ENCODE measurements at regions not wholly inside any gene's neighbourhood (a gene's known extent, or its start where the extent isn't known, plus 50 kb on each side); places are given as distances from the start of the nearest gene placed in this dataset.

DNA sequence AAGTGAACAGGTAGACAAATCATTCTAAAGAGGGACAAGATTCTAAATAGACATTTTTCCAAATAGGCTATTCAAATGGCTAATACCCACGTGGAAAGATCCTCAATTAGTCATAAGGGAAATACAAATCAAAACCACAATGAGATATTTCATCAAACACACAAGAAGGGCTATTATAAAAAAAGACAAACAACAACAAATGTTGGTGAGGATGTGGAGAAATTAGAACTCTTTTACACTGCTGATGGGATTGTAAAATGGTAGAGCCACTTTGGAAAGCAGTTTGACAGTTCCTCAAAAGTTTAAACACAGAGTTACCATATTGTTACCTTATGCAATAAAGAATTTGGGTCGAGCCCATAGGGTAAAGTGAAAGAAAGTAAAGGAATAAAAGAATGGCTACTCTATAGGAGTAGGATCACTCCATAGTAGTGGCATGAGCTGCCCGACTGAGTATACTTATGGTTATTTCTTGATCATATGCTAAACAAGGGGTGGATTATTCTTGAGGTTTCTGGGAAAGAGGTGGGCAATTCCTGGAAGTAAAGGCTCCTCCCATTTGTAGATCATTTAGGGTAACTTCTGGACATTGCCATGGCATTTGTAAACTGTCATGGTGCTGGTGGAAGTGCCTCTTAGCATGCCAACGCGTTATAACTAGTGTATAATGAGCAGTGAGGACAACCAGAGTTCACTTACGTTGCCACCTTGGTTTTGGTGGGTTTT, 58.9 kb upstream of the FAM9C start:
- DNase-seq (ENCODE audit: low read depth, low spot score): no peak

DNA sequence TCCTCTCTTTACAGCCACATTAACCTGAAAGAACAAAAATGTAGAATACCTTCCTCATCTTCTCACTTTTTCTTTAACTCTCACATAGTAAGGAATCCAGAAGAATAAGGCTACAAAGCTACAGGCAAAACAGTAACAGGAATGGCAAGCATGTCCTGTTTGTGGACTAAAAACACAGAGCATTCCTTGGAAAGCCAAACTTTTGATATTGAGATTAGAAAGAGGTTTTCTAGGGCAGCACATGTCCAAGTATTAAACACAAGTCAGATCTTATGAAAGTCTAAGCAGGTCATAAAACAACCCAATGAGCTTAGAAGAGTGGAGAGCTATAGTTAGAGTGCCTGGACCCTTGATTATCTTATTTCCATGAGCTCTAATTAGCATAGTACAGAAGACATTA, 58.2 kb upstream of the FAM9C start:
- DNase-seq (ENCODE audit: low read depth, low spot score): peak; percentile 47

DNA sequence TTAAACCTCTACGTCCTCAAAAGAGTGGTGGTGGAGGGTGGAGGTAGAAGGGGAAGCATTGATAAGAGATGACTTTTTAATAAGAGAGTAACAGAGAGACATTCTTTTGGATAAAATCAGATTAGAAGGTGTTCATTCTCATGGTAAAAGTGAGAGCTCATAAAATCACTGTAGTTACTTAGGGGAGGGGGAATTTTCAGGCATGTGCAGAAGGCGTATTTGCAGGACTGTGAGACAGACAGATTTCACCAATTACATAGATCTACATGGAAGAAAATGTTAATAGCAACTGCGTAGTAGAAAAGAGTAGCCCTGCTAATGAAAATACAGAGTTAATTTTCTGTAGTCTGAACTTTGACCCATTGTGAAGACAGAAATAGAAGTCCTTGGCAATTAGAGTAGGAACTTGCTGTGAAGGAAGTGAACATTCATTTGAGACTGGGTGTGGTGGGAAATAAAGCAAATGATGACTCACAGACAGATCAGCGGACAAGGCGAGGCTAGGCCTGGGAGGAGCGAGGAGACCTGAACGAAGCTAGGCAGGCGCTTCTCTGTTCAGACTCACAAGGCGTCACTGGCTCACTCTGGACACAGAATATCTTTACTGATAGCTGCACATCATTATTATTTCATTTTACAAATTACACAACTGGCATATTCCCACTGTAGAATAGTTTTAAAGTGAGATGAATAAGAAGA, 57.2 kb upstream of the FAM9C start:
- DNase-seq (ENCODE audit: low read depth, low spot score): peak; percentile 74

DNA sequence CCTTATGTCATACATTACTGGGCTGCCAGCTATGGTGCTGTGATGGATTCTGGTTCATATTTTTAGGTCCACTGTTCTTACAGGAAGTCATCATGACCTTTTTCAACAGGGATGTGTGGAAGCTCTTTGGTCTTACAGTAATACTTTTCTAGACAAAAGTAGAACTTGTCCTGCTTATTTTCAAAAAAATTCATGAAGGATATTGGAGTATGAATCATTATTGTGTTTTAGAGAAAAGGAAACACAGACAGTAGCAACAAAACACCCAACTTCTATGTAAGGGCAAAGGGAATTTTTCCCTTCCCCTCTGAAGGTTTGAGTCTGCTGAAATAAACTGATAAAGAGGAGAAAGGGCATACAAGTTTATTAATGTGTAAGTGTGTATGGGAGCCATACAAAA, 54.7 kb upstream of the FAM9C start:
- DNase-seq (ENCODE audit: low read depth, low spot score): no peak

DNA sequence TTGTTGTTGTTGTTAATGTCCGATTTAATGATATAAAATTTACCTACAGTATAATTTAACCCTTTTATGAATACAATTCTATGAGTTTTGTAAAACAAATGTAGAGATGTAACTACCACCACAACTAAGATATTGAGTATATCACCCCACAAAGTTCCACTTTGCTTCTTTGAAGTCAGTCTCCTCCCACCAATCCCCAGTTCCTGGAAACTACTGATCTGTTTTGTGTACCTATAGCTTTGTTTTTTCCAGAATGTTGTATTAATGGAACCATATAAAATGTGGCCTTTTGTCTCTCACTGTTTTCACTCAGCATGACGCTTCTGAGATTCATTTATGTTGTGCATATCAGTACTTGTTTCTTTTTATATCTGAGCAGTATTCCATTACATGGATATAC, 52.3 kb upstream of the FAM9C start:
- no peak for DNase-seq (ENCODE audit: low read depth, low spot score)

DNA sequence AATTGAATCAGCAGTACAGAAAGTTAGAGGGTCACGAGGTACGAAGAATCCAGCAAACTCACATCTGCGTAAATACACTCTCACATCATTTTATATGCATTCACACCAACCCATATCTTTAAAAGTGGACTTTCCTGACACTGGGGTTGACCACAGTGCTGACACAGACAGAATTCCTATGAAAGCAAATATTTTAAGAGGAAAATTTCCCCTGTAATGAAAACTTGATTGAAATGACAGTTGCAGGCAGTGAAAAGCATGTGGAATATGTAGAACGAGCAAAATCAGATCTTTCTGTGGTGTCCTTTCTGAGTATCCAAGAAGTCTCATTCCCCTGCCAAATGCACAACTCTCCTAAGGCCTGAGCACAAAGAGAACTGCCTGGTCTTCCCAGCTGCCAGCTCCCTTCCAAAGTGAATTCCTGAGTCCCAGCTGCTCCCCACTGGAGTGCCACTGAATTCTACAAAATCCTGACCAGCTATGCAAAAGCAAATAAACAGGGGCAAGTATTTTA, 50.5 kb upstream of the FAM9C start:
- DNase-seq (ENCODE audit: low read depth, low spot score): peak; percentile 41

DNA sequence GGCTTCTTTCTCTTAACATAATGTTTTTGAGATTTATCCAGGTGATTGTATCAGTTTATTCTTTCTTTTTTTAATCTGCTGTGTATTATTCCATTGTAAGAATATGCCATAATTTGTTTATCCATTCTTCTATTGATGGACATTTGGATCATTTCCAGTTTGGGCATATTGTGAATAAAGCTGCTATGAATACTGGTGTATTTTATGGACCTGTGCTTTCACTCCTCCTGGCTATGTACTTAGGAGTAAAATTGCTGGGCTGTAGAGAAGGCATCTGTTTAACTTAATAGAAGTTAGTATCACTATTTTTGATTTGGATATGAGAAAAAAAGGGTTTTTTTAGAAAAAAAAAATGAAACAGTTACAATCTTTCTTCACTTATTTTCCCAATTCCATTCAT, 50.0 kb upstream of the FAM9C start:
- no peak for DNase-seq (ENCODE audit: low read depth, low spot score)
